ENCODE measurements at regions not wholly inside any gene's neighbourhood (a gene's known extent, or its start where the extent isn't known, plus 50 kb on each side); places are given as distances from the start of the nearest gene placed in this dataset.

DNA sequence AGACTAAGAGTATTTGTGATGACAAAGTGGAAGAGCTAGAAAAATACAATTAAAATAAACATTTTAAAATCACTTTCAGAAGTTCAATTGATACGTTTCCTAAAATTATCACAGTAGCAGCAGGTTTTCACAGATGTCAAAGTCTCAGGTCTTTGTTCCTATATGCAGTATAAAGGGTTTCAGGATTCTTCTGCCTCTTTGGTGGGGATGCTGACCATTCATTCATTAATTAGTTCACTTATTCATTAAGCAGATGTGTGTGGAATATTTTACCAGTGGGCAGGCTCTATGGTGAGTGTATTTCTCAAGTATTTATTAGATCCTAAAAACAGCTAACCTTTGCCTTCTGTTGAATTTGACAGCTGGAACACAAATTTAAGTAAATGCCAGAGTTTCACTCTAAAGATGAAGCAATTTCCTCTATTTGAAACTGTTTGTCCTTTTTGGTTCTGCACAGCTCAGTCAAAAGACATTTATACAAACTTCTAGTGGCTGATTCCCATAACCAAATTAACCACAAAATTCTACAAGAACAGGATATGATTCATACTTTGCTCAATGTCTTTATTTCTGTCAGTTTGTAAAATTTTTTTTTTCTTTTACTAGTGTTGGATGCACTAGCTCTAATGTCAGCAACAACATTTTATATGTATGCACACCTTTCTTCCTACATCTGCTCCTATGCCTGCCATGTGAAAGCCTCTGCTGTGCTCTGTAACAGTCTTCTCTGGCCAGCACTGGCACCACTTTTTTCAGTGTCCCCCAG lies 75.9 kb upstream of the PRR16 start:
- intact Hi-C loops (cut with DNase I; ENCODE audit: low total_unique reads): no loop called here
- TF ChIP-seq POLR2A (IDR thresholded peaks at IDR 0.05): no peak
- TF ChIP-seq, protein P1, sequence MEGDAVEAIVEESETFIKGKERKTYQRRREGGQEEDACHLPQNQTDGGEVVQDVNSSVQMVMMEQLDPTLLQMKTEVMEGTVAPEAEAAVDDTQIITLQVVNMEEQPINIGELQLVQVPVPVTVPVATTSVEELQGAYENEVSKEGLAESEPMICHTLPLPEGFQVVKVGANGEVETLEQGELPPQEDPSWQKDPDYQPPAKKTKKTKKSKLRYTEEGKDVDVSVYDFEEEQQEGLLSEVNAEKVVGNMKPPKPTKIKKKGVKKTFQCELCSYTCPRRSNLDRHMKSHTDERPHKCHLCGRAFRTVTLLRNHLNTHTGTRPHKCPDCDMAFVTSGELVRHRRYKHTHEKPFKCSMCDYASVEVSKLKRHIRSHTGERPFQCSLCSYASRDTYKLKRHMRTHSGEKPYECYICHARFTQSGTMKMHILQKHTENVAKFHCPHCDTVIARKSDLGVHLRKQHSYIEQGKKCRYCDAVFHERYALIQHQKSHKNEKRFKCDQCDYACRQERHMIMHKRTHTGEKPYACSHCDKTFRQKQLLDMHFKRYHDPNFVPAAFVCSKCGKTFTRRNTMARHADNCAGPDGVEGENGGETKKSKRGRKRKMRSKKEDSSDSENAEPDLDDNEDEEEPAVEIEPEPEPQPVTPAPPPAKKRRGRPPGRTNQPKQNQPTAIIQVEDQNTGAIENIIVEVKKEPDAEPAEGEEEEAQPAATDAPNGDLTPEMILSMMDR (IDR thresholded peaks at IDR 0.05): no peak
- Histone ChIP-seq H3K4me1 (no peaks in the 10 kb centered on the region), H3K36me3 (ENCODE audit: low read depth, missing control alignments) (no peaks in the 10 kb centered on the region), H3K27ac (no peak overlapping the region), H3K9me3 (no peaks in the 10 kb centered on the region), H3K4me3 (no peak overlapping the region), H3K27me3 (no peaks in the 10 kb centered on the region)
- no peak for DNase-seq
- 67 to 73% methylated on average over 1 of the region's 1 CpG for WGBS, 2 donors

DNA sequence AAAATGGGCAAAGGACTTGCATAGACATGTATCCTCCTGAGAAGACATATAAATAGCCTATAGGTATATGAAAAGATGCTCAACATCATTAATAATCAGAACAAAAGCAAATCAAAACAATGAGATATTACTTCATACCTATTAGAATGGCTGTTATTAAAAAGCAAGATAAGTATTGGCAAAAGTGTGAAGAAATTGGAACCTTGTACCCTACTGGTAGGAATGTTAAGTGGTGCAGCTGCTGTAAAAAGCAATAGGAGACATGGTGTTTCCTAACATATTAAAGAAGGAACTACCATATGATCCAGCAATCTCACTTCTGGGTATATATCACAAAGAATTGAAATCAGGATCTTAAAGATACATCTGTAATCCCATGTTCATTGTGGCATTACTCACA lies 69.8 kb upstream of the PRR16 start:
- intact Hi-C loops (cut with DNase I; ENCODE audit: low total_unique reads): no loop called here
- H3K4me3 ChIP-seq: no peak overlapping the region
- H3K36me3 ChIP-seq (ENCODE audit: low read depth, missing control alignments): no peaks in the 10 kb centered on the region
- no peak overlapping the region for H3K27ac ChIP-seq
- H3K27me3 ChIP-seq: no peaks in the 10 kb centered on the region
- DNase-seq: no peak
- H3K9me3 ChIP-seq: no peaks in the 10 kb centered on the region
- no peak for TF ChIP-seq POLR2A (IDR thresholded peaks at IDR 0.05)
- TF ChIP-seq, protein P1 (IDR thresholded peaks at IDR 0.05): no peak
- H3K4me1 ChIP-seq: no peaks in the 10 kb centered on the region

DNA sequence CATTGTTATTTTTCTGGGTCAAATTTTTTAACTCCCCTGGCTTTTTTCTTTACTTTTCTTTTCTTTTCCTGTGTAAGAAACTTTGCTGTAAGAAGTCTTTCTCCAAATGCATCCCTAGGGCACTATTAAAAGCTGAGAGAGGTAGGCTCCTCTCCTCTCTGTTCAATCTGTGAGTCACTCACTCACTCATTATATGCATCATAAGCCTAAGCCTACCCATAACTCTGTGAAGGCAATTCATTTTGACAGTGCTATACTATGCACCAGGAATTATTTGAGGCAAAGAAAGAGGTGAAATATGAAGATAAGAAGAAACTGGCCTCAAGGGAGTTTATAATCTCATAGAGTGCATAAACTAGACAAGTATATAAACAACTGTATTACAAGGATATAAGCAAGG lies 67.9 kb upstream of the PRR16 start:
- intact Hi-C loops (cut with DNase I; ENCODE audit: low total_unique reads): no loop called here
- no peak for DNase-seq
- H3K27ac ChIP-seq: no peak overlapping the region
- H3K27me3 ChIP-seq: no peaks in the 10 kb centered on the region
- H3K36me3 ChIP-seq (ENCODE audit: low read depth, missing control alignments): no peaks in the 10 kb centered on the region
- H3K4me1 ChIP-seq: no peaks in the 10 kb centered on the region
- H3K4me3 ChIP-seq: no peak overlapping the region
- TF ChIP-seq POLR2A (IDR thresholded peaks at IDR 0.05): no peak
- TF ChIP-seq, protein P1 (IDR thresholded peaks at IDR 0.05): no peak
- H3K9me3 ChIP-seq: no peaks in the 10 kb centered on the region

DNA sequence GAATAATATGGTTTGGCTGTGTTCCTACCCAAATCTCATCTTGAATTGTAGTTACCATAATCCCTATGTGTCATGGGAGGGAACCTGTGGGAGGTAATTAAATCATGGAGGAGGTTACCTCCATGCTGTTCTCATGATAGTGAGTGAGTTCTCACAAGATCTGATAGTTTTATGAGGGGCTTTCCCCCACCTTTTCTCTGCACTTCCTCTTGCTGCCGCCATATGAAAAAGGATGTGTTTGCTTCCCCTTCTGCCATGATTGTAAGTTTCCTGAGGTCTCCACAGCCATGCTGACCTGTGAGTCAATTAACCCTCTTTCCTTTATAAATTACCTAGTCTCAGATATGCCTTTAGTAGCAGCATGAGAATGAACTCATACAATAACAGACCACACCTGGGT lies 63.7 kb upstream of the PRR16 start:
- no peak overlapping the region for H3K27ac ChIP-seq
- WGBS, 2 donors: 86 to 87% methylated on average over 1 of the region's 1 CpG
- no peaks in the 10 kb centered on the region for H3K9me3 ChIP-seq
- H3K4me1 ChIP-seq: no peaks in the 10 kb centered on the region
- TF ChIP-seq, protein P1 (IDR thresholded peaks at IDR 0.05): no peak
- TF ChIP-seq POLR2A (IDR thresholded peaks at IDR 0.05): no peak
- H3K27me3 ChIP-seq: no peaks in the 10 kb centered on the region
- intact Hi-C loops (cut with DNase I; ENCODE audit: low total_unique reads): no loop called here
- no peak overlapping the region for H3K4me3 ChIP-seq
- DNase-seq: no peak
- H3K36me3 ChIP-seq (ENCODE audit: low read depth, missing control alignments): no peaks in the 10 kb centered on the region

DNA sequence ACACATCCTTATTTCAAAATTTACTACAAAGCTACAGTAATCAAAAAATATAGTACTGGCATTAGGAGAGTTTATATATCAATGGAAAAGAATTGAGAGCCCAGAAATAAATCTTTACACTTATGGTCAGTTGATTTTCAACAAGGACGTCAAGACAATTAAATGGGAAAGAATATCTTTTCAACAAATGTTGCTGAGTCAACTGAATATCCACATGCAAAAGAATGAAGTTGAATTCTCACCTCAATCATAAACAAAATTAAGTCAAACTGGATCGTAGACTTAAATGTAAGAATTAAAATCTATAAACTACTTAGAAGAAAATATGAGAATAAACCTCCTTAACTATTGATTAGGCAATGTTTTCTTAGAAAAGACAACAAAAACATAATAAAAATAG lies 61.5 kb upstream of the PRR16 start:
- Histone ChIP-seq H3K27ac (no peak overlapping the region), H3K27me3 (no peaks in the 10 kb centered on the region), H3K4me3 (no peak overlapping the region), H3K36me3 (ENCODE audit: low read depth, missing control alignments) (no peaks in the 10 kb centered on the region), H3K4me1 (no peaks in the 10 kb centered on the region), H3K9me3 (no peaks in the 10 kb centered on the region)
- TF ChIP-seq, protein P1 (IDR thresholded peaks at IDR 0.05): no peak
- DNase-seq: no peak
- intact Hi-C loops (cut with DNase I; ENCODE audit: low total_unique reads): no loop called here
- WGBS, 2 donors: 88 to 92% methylated on average over 2 of the region's 2 CpGs
